OCI-LY7 (cell line): ENCODE measurements at regions not wholly inside any gene's neighbourhood (a gene's known extent, or its start where the extent isn't known, plus 50 kb on each side); places are given as distances from the start of the nearest gene placed in this dataset.
"Not testable (repeated sequence)": the region's sequence is repeated elsewhere in the genome, so short reads cannot be mapped to it uniquely, and the experiment has no call there.

Source experiments
- BruUV-seq: library from RNA; stranded (reverse); fragments of 400-500 nt; replicated peaks from 2 replicates; lab custom pipeline; 2021; lab: Mats Ljungman, UMichigan
- CTCF ChIA-PET: fragments of 300-600 bp; sonication (Branson Sonifier 250); formaldehyde crosslinking; loops from one replicate; lab custom pipeline; 2022; ENCODE audit warnings: antibody characterized with exemption; ENCODE audit not compliant: unreplicated experiment; lab: Charles Lee
- POLR2A ChIA-PET: fragments of 300-600 bp; sonication (Branson Sonifier 250); formaldehyde crosslinking; loops from one replicate; lab custom pipeline; 2022; ENCODE audit warnings: antibody characterized with exemption; lab: Charles Lee
- DNase-seq: peaks from one replicate; pipeline ENCODE4 v3.0.0-alpha.2; 2015; ENCODE audit warnings: low spot score
- H2AFZ ChIP-seq: fragments of 200-600 bp; sonication (generic), shearing (Covaris generic); 2 replicates; pipeline ENCODE4 v1.6.1; 2014; ENCODE audit warnings: mild to moderate bottlenecking, antibody characterized with exemption, low read length, moderate library complexity
- H3K27ac ChIP-seq: fragments of 200-600 bp; sonication (generic); 2 replicates; pipeline ENCODE4 v1.5.1; 2014; ENCODE audit warnings: mixed run types, low read depth, mild to moderate bottlenecking, moderate library complexity, low read length, inconsistent platforms; ENCODE audit not compliant: poor library complexity, severe bottlenecking
- H3K36me3 ChIP-seq: fragments of 200-600 bp; sonication (generic); 2 replicates; pipeline ENCODE4 v1.6.1; 2014; ENCODE audit warnings: mild to moderate bottlenecking, antibody characterized with exemption, low read length, moderate library complexity, mixed read lengths; ENCODE audit not compliant: insufficient read depth
- H3K4me1 ChIP-seq: fragments of 200-600 bp; sonication (generic); 2 replicates; pipeline ENCODE4 v1.5.1; 2014; ENCODE audit warnings: mild to moderate bottlenecking, low read length; ENCODE audit not compliant: insufficient read depth, poor library complexity, severe bottlenecking
- H3K4me2 ChIP-seq: fragments of 200-600 bp; sonication (generic); 2 replicates; pipeline ENCODE4 v1.6.1; 2014; ENCODE audit warnings: mild to moderate bottlenecking, low read length
- H3K4me3 ChIP-seq: fragments of 200-600 bp; sonication (generic); 2 replicates; pipeline ENCODE4 v1.5.1; 2014; ENCODE audit warnings: mild to moderate bottlenecking, low read depth, low read length; ENCODE audit not compliant: poor library complexity, severe bottlenecking
- H3K79me2 ChIP-seq: fragments of 200-600 bp; sonication (generic); 2 replicates; pipeline ENCODE4 v1.6.1; 2016; ENCODE audit warnings: low read depth, mild to moderate bottlenecking, low read length, moderate library complexity, mixed read lengths; ENCODE audit not compliant: insufficient read depth
- H3K9me2 ChIP-seq: fragments of 200-600 bp; sonication (generic); 2 replicates; pipeline ENCODE4 v1.6.1; 2016; ENCODE audit warnings: mild to moderate bottlenecking, low read length, mixed read lengths; ENCODE audit not compliant: insufficient read depth
- H3K9me3 ChIP-seq: fragments of 200-600 bp; sonication (generic); 2 replicates; pipeline ENCODE4 v1.6.1; 2014; ENCODE audit warnings: mild to moderate bottlenecking, mixed run types, low read length, mixed read lengths
- H4K20me1 ChIP-seq: fragments of 200-600 bp; sonication (generic); 2 replicates; pipeline ENCODE4 v1.6.1; 2014; ENCODE audit warnings: mild to moderate bottlenecking, antibody characterized with exemption, low read length, moderate library complexity, mixed read lengths; ENCODE audit not compliant: insufficient read depth
- CTCF ChIP-seq: fragments of 200-600 bp; sonication (generic); conservative IDR thresholded peaks from 2 replicates; pipeline ENCODE4 v1.5.1; 2014; ENCODE audit warnings: mild to moderate bottlenecking, antibody characterized with exemption, low read length, moderate library complexity, mixed read lengths
- EZH2phosphoT487 ChIP-seq: fragments of 200-600 bp; sonication (generic); IDR thresholded peaks from 2 replicates; pipeline ENCODE4 v1.6.1; 2018; ENCODE audit warnings: low read depth, borderline replicate concordance, mild to moderate bottlenecking, mixed run types, antibody characterized with exemption, low read length, moderate library complexity, mixed read lengths
- intact Hi-C: fragments of 100-400 bp; cut with micrococcal nuclease; formaldehyde crosslinking; loops from one replicate; pipeline ENCODE4 v1.10.0; 2022; ENCODE audit not compliant: unreplicated experiment

- BruUV-seq = no TSS peak
- no peaks in the 10 kb centered on the region for H3K79me2 ChIP-seq
- H3K4me3 ChIP-seq = no peak overlapping the region
- no peak overlapping the region for H2AFZ ChIP-seq
- POLR2A ChIA-PET = no interaction called here
- intact Hi-C loops = no loop called here
- no peak overlapping the region for H3K4me2 ChIP-seq
- CTCF ChIA-PET = no interaction called here
- no peak overlapping the region for H3K27ac ChIP-seq
- TF ChIP-seq CTCF = no peak
- no peak for TF ChIP-seq EZH2phosphoT487
- no peaks in the 10 kb centered on the region for H3K36me3 ChIP-seq
- H4K20me1 ChIP-seq = no peaks in the 10 kb centered on the region
- H3K9me2 ChIP-seq = no peaks in the 10 kb centered on the region
- no peaks in the 10 kb centered on the region for H3K9me3 ChIP-seq
- H3K4me1 ChIP-seq = peaks cover 3% of the 10 kb centered on the region
- no peak for DNase-seq
Measured at GRCh38 chr12:131287938-131288764, 334.4 kb downstream of the ADGRD1 start.

GRCh38 chr12:131288765-131289695 lies 335.3 kb downstream of the ADGRD1 start:
- H2AFZ ChIP-seq, intact Hi-C loops, H3K4me3 ChIP-seq, H3K4me1 ChIP-seq, H3K27ac ChIP-seq, H3K9me2 ChIP-seq, H4K20me1 ChIP-seq, H3K79me2 ChIP-seq, H3K4me2 ChIP-seq, CTCF ChIA-PET, DNase-seq, POLR2A ChIA-PET, H3K9me3 ChIP-seq, BruUV-seq, H3K36me3 ChIP-seq: not testable (repeated sequence)

- H2AFZ ChIP-seq, H3K4me2 ChIP-seq, H3K4me3 ChIP-seq, BruUV-seq, POLR2A ChIA-PET, H3K9me2 ChIP-seq, CTCF ChIA-PET, H3K79me2 ChIP-seq, H3K36me3 ChIP-seq, H4K20me1 ChIP-seq, H3K4me1 ChIP-seq, H3K27ac ChIP-seq, DNase-seq, H3K9me3 ChIP-seq: not testable (repeated sequence)
- intact Hi-C loops = loop anchor here (5.0 kb wide), 1 partner anchor 377 kb away; no protein-coding TSS in a partner anchor
Measured at GRCh38 chr12:131289807-131290206, 336.1 kb downstream of the ADGRD1 start.
